ENCODE measurements at regions not wholly inside any gene's neighbourhood (a gene's known extent, or its start where the extent isn't known, plus 50 kb on each side); places are given as distances from the start of the nearest gene placed in this dataset.

DNA sequence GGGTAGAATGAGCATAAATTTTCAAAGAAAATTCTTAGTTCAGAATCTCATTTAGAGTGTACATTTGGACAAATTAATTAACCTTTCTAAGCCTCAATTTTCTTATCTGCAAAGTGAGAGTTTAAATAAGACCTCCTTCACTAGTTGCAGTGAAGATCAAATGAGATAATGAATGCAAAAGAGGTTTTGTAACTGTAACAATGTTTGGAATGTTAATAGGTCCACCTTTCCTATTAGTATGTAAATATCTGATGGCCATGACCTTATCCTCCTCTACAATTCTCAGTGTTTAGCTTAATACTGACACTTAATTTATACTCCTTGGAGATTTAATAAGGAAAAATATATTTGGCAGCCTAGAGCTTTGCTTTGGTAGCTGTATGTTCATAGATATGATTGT, 138.8 kb downstream of the GABRG1 start:
- Histone ChIP-seq H3K4me1 (no peaks in the 10 kb centered on the region), H3K4me3 (no peak overlapping the region), H3K27ac (no peak overlapping the region), H3K27me3 (no peaks in the 10 kb centered on the region), H3K36me3 (no peaks in the 10 kb centered on the region), H3K9me3 (no peaks in the 10 kb centered on the region)
- no peak for TF ChIP-seq CTCF (IDR thresholded peaks at IDR 0.05)
- intact Hi-C loops (cut with DNase I), result no loop called here
- no peak for DNase-seq (ENCODE audit: low spot score in 2 of 2)

- intact Hi-C loops (cut with DNase I), result no loop called here
- no peaks in the 10 kb centered on the region for H3K27me3 ChIP-seq
- no peaks in the 10 kb centered on the region for H3K4me1 ChIP-seq
- DNase-seq (ENCODE audit: low spot score in 2 of 2), result no peak
- no peaks in the 10 kb centered on the region for H3K9me3 ChIP-seq
- H3K4me3 ChIP-seq, result no peak overlapping the region
- no peak overlapping the region for H3K27ac ChIP-seq
- H3K36me3 ChIP-seq, result no peaks in the 10 kb centered on the region
- TF ChIP-seq CTCF (IDR thresholded peaks at IDR 0.05), result no peak
These were observed 152.7 kb downstream of the GABRG1 start for GRCh38 chr4:45971108-45971507.

- H3K27me3 ChIP-seq, result no peaks in the 10 kb centered on the region
- H3K4me1 ChIP-seq, result no peaks in the 10 kb centered on the region
- DNase-seq (ENCODE audit: low spot score in 2 of 2), result no peak
- no peaks in the 10 kb centered on the region for H3K9me3 ChIP-seq
- H3K27ac ChIP-seq, result no peak overlapping the region
- H3K36me3 ChIP-seq, result no peaks in the 10 kb centered on the region
- no peak overlapping the region for H3K4me3 ChIP-seq
- intact Hi-C loops (cut with DNase I), result no loop called here
- TF ChIP-seq CTCF (IDR thresholded peaks at IDR 0.05), result no peak
These were observed 166.5 kb downstream of the GABRG1 start for GRCh38 chr4:45957353-45957752.

- no peak overlapping the region for H3K27ac ChIP-seq
- H3K4me1 ChIP-seq, result no peaks in the 10 kb centered on the region
- H3K27me3 ChIP-seq, result no peaks in the 10 kb centered on the region
- H3K4me3 ChIP-seq, result no peak overlapping the region
- H3K36me3 ChIP-seq, result no peaks in the 10 kb centered on the region
- no peaks in the 10 kb centered on the region for H3K9me3 ChIP-seq
- DNase-seq (ENCODE audit: low spot score in 2 of 2), result no peak
- intact Hi-C loops (cut with DNase I), result no loop called here
- no peak for TF ChIP-seq CTCF (IDR thresholded peaks at IDR 0.05)
These were observed 169.6 kb downstream of the GABRG1 start for GRCh38 chr4:45954276-45954675.

DNA sequence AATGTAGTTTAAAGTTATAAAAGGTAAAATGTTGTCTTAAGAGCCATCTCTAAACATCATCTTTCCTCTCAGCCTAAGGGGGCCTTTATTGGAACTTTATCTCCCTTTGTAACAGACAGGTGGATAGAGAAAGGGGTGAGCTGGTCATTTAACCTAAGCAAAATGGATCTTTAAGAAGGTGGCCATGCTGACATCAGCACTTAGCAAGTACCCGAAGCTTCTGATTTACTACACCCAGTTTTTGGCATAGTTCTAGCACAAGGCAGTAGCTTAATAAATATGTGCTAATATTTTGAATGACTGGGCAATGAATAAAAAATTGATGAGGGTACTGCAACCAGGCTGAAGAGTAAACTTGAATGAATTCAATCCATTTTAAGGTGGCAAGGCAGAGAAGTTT, 172.7 kb downstream of the GABRG1 start:
- Histone ChIP-seq H3K4me1 (no peaks in the 10 kb centered on the region), H3K4me3 (no peak overlapping the region), H3K36me3 (no peaks in the 10 kb centered on the region), H3K27ac (no peak overlapping the region), H3K27me3 (no peaks in the 10 kb centered on the region), H3K9me3 (no peaks in the 10 kb centered on the region)
- intact Hi-C loops (cut with DNase I), result no loop called here
- DNase-seq (ENCODE audit: low spot score in 2 of 2), result no peak
- TF ChIP-seq CTCF (IDR thresholded peaks at IDR 0.05), result no peak

DNA sequence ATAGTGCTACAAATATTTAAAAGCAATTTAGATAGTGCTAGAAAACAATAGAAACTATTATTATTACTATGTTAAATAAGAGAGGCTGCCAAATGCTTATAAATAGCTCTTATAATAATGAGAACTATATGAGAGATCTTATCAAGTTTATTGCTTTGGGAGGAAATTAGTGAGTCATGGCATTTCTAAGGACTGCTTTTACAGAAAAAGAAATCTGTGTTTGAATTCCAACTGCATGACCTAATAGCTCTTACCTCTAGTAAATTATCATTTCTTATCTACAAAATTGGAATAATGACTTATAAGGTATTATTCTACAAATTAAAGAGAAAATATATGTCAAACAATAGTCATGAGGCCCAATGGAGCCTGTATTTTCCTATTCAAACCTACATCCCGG, 177.2 kb downstream of the GABRG1 start:
- no peak for TF ChIP-seq CTCF (IDR thresholded peaks at IDR 0.05)
- Histone ChIP-seq H3K27ac (no peak overlapping the region), H3K27me3 (no peaks in the 10 kb centered on the region), H3K4me1 (no peaks in the 10 kb centered on the region), H3K9me3 (no peaks in the 10 kb centered on the region), H3K36me3 (no peaks in the 10 kb centered on the region), H3K4me3 (no peak overlapping the region)
- intact Hi-C loops (cut with DNase I), result loop anchor here (5.0 kb wide), 1 partner anchor 381 kb away; no protein-coding TSS in a partner anchor
- no peak for DNase-seq (ENCODE audit: low spot score in 2 of 2)

Data from ascending aorta (tissue), 2 donors.